Stimulated activated CD4-positive, alpha-beta T cell treated with anti-CD3 and anti-CD28 coated beads, Interleukin-12 subunit alpha, Interleukin-12 subunit beta, amount 100 ng/mL, for 48 hours (primary cell): ENCODE measurements at regions not wholly inside any gene's neighbourhood (a gene's known extent, or its start where the extent isn't known, plus 50 kb on each side); places are given as distances from the start of the nearest gene placed in this dataset.
"Not testable (repeated sequence)": the region's sequence is repeated elsewhere in the genome, so short reads cannot be mapped to it uniquely, and the experiment has no call there.

ENCODE experiments used
- DNase-seq, 3 donors: peaks; one replicate each; pipeline ENCODE4 v3.0.0-alpha.2; 2020; ENCODE audit warnings: low read depth in 2 of 3, low spot score in 1 of 3

GRCh38 chr9:99474186-99474585, 252.1 kb downstream of the SEC61B start:
- DNase-seq = no peak

- DNase-seq = no peak
Observed at GRCh38 chr9:99475401-99476065, 253.5 kb downstream of the SEC61B start.

GRCh38 chr9:99478469-99479027, 256.5 kb downstream of the SEC61B start:
- DNase-seq = no peak

GRCh38 chr9:99479929-99480328, 257.8 kb downstream of the SEC61B start:
- DNase-seq = no peak

- no peak for DNase-seq
Observed at GRCh38 chr9:99485459-99485858, 263.4 kb downstream of the SEC61B start.

- no peak for DNase-seq
Observed at GRCh38 chr9:99486684-99487083, 264.6 kb downstream of the SEC61B start.

- DNase-seq = no peak
Observed at GRCh38 chr9:99488131-99489059, 266.3 kb downstream of the SEC61B start.

- DNase-seq = no peak
Observed at GRCh38 chr9:99489060-99489413, 267.0 kb downstream of the SEC61B start.

- no peak for DNase-seq
Observed at GRCh38 chr9:99490729-99491128, 268.6 kb downstream of the SEC61B start.

GRCh38 chr9:99491408-99492158, 269.5 kb downstream of the SEC61B start:
- DNase-seq = no peak

- DNase-seq = no peak
Observed at GRCh38 chr9:99497641-99498040, 275.6 kb downstream of the SEC61B start.

GRCh38 chr9:99498979-99499378, 276.9 kb downstream of the SEC61B start:
- DNase-seq = not testable (repeated sequence)

GRCh38 chr9:99505936-99506335, 283.9 kb downstream of the SEC61B start:
- no peak for DNase-seq

- DNase-seq = no peak
Observed at GRCh38 chr9:99506747-99507348, 284.8 kb downstream of the SEC61B start.

- no peak for DNase-seq
Observed at GRCh38 chr9:99509065-99509745, 287.1 kb downstream of the SEC61B start.

- DNase-seq = no peak
Observed at GRCh38 chr9:99509900-99510535, 287.9 kb downstream of the SEC61B start.

GRCh38 chr9:99511723-99512122, 289.6 kb downstream of the SEC61B start:
- no peak for DNase-seq

- no peak for DNase-seq
Observed at GRCh38 chr9:99513441-99514112, 291.5 kb downstream of the SEC61B start.

- no peak for DNase-seq
Observed at GRCh38 chr9:99515093-99515492, 293.0 kb downstream of the SEC61B start.
